ENCODE measurements at regions not wholly inside any gene's neighbourhood (a gene's known extent, or its start where the extent isn't known, plus 50 kb on each side); places are given as distances from the start of the nearest gene placed in this dataset.

DNA sequence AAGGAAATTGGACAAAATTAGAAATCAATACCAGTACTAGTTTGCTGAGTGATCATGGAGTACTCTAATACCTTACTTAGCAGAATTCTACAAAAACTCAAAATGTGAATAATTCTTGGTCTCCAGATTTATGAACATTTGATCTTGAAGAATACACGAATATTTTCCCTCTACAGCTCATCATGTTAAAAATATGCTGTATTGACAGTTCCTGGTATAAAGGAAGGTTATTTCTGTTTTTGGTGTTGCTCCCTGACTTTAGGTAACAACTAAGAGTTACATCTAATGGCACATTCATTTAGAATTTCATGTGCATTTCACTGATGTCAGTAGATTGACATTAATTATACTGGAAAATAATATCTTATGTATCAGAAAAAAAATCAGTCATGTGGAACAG lies 479.2 kb upstream of the PKDCC start:
- DNase-seq (ENCODE audit: low read depth) = no peak

DNA sequence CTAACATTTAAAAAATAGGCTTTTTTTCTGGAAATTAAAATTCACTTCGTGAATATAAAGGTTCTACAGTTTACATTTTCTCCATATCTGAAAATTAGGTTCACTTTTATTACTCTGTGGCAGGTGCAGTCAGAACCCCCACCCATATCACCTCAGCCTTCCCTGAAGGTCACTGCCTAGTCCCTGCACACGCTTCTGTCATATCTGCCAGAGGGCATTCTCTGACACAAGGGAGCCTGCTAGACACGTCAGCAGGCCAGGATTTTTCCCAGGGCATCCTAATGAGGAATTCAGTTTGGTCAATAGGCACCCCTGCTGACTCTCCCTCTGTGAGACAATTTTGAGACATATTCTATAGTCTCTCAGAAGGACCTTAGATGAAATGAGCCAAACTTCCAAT lies 475.7 kb upstream of the PKDCC start:
- no peak for DNase-seq (ENCODE audit: low read depth)

DNA sequence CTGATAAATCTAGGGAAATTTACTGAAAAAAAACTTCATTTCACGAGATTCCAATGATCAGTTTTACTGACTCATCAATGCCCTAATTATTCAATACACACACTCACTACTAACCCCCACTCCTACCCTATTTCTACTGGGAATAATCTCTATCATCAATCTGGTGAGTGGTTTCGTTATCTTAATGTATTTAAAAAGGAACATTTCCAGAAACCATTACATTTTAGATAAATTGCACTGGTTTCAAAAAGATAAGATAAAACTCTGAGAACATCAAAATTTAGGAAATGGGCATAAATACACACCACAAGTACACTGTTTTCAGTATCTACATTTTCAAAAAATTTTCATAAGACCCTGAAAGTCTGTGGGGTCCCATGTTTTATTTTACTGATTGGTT lies 471.4 kb upstream of the PKDCC start:
- DNase-seq (ENCODE audit: low read depth) = no peak

DNA sequence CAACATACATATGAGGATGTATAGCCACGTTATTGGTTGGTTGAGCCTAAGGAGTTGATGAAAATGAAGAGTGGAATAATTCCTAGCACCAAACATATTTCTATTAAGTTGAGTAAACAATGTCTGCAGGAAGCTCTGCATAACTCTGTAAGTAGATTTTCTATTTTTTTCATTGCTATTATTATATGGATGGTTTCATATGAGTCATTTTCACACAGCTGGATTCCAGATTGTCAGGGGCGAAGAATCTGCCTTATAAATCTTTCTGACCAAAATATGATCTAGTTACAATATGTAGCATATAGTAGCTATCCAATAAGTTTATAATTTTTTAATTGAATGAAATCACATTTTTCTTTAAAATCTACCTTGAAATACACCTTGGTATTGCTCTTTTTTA lies 468.0 kb upstream of the PKDCC start:
- peak; percentile 31 for DNase-seq (ENCODE audit: low read depth)

DNA sequence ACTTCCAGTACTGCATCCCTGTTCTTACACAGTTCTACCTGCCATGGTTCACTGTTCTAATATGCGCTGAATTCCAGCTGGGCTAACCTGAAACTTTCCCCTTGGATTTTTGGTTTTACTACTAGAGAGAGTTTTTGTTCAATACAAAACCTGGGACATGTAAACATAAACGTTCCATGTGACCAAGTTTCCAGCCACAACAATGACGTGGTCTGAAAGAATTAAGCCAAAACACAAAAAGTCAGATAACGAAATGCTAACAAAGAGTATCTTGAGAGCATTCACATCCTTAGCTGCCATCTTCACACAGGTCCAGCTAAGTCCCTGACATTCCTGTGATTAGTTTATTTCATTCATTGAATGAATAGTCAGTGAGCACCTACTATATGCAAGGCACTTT lies 467.0 kb upstream of the PKDCC start:
- DNase-seq (ENCODE audit: low read depth) = peak; percentile 2

DNA sequence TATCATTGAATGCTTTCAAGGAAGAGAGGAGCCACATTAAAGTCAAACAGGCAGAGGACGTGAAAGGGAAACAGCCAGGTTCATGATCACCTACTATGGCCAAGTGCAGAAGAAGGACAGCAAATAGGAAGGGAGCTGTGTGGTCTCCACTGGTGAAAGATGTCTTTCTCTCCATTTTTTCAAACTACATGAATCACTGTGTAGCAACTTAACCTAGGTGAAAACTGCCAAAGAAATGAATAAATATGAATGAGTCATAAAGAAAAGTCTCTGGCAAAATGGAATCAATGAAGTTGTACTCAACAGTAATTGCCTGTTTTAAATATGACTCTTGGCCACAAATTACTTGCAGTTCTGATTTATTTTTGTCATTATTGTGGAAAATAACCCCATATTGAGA lies 452.6 kb upstream of the PKDCC start:
- peak; percentile 44 for DNase-seq (ENCODE audit: low read depth)

DNA sequence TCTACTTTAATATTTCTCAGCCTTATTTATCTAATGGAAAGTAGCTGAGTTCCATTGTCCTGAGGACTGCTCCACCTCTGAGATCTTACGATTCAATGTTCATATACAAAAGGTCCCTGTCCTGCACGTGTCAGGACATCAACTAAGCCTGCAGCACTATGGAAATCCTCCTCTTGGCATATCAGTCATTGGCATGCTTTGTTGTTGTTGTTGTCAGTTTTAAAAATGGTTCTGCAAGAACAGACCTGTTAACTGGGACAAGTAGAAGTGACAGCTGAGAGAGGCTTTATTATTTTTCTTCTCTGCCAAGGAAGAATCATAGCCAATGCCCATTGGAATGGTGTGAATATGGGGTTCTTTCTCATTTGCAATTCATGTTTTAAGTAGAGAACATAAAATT lies 450.1 kb upstream of the PKDCC start:
- no peak for DNase-seq (ENCODE audit: low read depth)

DNA sequence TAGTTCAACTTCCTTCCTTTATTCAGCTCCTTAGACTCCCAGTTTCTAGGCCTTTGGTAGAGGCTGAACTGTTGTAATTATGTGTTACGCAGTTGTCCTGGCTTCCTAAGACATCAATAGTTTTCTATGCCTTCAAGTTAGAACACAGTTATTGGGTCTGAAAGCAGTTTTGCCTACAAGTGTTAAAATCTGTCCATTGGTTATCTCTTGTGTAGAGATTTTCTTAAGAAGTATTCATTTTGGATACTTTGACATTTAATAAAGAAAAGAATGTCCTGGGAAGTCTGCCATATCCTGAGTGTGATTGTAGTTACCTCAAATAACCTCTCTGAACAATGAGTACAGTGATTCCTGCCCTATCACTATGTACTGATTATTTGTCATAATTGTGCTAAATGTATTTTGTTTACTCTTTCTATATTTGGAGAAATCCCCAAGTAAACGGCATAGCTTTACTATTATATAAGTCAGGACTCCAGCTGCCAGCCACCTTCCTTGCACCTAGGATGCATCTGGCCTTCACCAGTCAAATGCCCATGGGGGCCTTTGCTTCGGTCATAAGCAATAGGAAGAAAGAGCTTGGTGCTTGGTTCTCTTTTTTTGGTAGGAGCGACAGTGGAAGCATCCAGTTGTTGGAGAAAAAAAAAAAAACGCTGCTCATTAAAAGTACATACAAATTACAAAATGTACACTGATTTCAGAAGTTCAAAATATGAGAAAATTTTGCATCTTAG lies 449.5 kb upstream of the PKDCC start:
- peak; percentile 42 for DNase-seq (ENCODE audit: low read depth)

DNA sequence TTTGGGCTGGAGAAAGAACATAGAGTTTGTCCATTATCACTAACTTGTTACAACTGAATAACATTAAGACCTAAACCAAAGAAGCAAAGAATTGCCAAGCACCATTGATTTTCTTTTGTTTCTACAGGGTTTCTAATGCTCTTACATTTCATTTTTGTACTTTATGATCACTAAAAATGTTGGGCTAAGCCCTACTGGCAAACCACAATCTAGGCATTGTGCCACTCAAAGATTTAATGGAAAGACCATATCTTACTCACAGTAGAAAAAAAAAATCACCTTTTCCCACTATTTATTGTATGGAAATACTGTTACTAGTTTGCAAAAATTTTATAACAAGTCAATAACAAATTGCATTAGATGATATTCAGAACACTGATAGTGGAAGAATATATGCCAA lies 447.4 kb upstream of the PKDCC start:
- DNase-seq (ENCODE audit: low read depth) = no peak

DNA sequence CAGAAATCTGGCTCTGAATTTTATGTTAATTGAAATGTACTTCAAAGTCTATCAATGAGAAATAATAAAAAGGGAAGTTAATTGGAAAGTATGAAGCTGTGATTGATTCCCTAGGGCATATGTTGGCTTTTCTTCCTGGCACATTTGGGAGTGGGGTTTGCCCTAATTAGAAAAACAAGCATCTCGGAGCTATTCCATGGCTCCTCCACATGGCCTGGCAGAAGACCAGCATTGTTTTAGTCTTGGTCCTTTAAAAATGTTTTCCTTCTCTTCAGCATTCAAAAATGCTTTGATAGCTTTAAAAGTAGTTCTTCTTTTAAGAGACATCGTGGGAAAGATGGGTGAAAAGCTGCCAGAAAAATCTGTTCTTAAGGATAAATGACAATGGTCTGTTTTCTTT lies 445.5 kb upstream of the PKDCC start:
- DNase-seq (ENCODE audit: low read depth) = no peak

DNA sequence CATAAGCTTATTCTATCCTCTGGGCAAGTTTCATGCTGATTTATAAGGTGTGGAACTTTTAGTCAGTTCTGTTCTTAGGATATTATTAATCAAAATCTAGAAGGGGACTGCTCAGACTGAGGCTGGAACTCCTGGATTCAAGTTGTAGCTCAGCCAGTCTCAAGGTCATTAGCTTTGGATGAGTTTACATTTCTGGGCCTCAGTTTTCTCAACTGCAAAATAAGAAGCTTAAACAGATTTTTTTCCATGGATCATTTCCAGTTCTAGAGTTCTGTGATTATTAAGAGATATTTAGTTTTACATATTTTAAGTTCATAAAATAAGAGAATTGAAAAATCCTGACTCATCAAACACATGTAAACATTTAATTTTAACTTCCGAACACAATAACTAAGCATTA lies 442.5 kb upstream of the PKDCC start:
- DNase-seq (ENCODE audit: low read depth) = no peak

DNA sequence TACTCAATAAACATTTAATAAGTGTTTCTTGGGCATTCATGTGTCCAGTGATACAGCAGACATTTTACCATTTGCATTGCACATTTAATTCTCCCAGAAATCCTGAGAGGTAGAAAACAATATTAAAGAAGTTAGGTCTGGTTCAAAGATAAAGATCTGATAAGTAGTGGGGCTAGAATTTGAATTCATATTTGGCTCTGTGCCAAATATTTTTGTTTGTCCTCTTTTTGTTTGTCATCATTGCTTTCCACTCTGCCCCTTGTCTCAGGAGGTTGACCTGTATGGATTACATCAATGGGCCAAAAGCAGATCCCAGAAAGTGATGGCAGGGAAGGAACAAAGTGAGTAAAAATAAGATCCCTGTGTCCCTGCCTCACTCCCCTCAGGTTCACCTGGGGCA lies 441.9 kb upstream of the PKDCC start:
- DNase-seq (ENCODE audit: low read depth) = no peak

DNA sequence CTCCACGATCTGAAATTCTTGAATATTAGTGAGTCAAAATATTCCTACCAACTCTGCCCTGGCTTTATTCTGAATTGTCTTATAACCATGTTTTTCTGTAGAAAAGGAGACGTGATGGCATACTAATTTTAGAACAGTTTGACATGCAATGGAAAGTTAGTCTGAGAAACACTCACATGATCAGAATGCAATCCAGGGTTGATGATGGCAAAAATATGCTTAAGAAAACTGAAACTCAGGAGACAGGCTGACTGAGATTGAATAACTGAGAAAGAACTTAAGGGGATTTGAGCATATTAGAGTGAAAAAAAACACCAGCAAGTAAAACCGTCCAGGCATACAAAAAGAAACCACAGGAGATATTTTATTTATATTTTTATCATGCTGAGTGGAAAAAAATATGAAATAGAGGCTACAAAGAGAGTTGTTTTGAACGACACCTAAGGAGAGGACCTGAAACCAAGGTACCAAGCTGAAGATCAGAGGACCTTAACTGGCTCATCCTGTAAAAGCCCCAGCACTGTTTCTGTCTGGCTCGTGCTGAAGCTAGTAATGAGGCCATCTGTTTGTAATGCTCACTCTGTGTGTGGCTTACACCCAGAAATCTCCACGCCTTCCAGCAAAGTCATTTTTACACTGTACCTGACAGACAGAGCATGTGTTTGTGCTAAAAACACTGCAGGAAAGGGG lies 437.2 kb upstream of the PKDCC start:
- peak; percentile 65 for DNase-seq (ENCODE audit: low read depth)

DNA sequence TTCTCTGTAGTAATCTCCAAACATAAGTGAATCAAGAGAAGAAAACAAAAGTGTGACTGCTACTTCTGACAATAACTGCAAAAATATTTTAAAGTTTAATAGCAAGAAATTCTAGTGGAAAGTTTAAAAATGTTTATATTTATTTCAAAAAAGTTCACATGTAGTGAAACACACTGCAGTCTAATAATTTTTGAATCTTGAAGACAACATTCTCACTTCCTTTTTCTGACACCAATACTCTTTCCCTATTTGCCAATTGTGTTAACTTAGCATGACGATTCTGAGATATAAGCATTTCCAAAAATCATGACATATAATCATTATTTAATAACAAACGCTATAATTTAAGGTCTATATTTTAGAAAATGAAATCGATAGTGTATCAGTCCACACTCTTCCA lies 429.1 kb upstream of the PKDCC start:
- no peak for DNase-seq (ENCODE audit: low read depth)

DNA sequence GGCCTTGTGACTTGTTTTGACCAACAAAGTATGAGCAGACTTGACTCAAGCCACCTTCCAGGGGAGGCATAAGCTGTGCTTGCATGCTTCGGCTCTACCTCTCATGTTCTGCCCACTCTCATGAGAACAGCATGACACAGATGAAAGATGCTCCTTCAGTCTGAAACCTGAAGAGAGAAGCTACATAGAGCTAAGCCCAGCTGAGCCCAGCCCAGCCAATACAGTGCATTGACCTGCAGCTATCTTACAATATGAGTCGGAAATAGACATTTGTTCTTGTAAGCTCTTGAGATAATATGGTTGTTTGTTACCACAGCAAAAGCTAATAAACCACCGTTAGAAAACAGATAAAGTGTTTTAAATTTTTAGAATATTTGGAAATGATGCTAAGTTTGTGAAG lies 426.7 kb upstream of the PKDCC start:
- DNase-seq (ENCODE audit: low read depth) = no peak

DNA sequence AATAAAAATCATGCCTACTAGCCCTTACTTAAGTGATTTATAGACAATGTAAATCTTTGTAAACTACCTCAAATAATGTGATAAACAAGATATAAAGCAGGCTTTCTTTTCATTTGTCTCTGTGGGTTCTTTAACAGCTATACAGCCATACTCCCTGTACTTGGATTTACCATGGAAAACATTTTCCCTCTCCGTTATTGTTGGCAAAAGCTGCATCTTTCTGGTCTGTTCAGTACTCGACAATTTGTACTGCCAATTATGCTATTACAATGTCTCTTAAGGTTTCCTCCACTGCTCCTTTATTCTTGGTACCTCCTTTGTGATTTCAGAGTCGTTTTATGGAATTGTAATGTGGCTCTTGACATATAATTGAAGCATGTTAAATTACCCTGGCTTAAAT lies 426.3 kb upstream of the PKDCC start:
- no peak for DNase-seq (ENCODE audit: low read depth)

DNA sequence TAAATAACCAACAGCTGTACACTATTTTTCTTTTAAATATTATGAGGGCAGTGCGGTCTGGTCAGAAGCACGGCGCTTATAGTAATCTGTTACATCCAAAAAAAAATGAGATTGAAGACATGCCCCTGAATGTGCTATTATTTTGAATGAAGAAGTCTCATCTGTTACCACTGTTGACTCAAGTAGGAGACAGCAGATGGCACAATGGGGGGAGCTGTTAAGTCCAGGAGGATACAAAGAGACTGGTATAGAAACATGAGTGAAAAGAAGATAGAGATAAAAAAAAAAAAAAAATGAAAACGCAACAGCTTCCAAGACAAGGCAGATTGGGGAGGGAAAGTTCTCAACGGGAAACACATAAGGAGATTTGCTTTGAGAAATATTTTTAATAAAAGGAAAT lies 425.5 kb upstream of the PKDCC start:
- no peak for DNase-seq (ENCODE audit: low read depth)

DNA sequence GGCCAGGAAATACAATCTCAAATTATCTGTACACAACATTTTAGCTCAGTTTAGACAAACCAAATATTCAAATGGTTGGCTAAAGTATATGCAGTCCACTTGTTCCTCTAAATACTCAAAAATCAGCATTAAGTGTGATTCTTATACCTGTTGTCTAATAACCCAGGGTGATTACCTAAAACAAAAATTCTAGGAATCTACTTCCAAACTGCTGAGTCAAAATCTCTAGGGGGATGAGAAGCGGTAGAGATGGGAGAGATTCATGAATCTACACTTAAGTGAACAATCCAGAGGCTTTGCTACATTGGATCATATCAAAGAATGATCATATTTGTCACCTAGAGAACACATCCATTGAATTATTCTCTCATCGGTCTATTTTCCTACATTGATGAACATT lies 420.9 kb upstream of the PKDCC start:
- no peak for DNase-seq (ENCODE audit: low read depth)

DNA sequence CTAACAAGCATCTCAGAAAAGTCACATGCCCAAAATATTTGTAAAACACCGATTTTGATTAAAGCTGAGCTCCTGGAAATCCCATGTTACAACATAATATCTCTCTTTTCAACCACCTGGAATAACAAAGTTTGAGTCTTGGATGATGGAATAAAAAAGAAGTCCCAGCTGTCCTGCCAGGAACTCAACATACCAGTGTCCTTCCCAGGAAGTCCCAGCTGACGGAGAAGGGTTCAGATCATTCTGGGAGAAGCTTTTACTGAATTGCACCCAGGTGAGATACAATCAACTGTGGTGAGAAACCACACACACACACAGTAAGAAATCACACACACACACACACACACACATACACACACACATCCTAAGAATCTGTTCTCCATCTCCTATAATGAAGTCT lies 413.1 kb upstream of the PKDCC start:
- DNase-seq (ENCODE audit: low read depth) = no peak

DNA sequence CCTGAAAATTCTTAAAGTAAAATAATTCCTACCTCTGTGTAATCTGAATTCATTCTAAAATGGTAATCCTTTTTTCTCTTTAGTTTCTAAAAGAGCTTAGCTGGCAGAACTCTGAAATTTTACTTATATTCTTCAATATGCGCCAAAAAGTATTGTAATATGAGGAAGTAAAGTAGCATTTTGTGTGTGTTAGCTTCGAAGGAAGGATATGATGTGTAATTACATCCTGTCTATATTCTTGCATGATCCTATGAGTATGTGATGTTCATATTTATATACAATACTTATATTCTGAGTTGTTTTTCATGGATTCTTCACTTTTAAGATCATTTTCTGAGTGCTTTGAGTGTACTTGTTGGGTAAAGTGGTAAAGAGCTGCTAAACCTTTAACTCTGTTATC lies 402.9 kb upstream of the PKDCC start:
- DNase-seq (ENCODE audit: low read depth) = no peak

DNA sequence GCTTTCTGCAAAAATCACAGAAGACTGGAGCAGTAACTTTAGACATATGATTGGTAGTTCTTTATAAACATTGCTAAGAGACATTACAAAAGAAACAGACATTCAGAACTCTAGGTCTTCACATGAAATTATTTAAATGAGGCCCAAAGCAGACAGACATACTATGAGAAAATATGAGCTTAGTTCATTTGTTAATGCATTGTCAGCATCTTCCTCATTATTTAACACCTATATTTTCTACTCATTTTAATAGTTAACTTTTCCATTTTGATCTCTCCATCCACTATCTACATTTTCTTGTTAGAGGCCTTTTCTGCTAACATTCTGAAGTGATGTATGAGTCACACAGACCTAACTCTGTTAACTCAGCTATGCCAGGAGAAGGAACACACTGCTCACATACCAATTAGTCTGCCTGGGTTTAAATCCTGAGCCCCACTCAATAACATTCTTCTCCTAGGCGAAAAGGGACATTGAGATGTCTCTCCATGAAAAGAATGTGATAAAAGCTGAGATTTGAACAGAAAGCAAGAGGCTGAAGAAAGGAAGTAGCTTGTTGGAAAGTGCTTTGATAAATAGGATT lies 400.3 kb upstream of the PKDCC start:
- DNase-seq (ENCODE audit: low read depth) = no peak

DNA sequence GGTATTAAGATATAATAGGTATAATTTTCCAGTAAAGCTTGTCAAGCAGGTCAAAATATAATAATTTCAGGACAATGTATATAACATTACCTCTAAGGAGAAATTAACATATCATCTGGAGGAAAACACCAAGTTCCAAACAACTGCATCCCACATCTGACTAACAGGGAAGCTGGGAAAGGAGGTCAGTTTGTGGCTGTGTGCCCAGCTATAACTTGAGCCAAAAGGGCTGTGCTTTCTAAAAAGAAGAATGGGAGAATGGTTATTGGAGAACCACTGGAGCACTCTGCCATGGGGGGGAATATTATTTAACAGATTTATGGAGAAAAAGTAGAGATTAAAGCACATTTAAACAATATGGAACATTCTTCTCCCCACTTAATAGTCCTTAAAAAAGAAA lies 390.6 kb upstream of the PKDCC start:
- no peak for DNase-seq (ENCODE audit: low read depth)

DNA sequence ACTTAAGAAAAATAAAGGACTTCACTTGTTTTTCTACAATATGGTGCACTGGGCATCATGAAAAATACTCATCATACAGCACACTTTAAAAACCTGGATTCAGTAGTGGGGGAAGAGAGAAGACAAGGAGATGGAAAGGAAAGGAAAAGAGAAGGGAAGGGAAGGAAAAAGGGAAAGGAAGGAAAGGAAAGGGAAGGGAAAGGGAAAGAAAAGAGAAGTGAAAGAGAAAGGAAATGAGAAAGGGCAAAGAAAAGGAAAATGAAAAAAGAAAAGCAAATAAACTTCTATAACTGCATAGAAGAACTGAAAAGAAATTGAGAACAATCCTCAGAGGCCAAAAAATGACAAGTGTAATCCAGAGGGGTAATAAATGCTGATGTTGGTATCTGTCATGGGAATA lies 388.1 kb upstream of the PKDCC start:
- DNase-seq (ENCODE audit: low read depth) = no peak
